SK-N-SH (cell line): ENCODE measurements at regions not wholly inside any gene's neighbourhood (a gene's known extent, or its start where the extent isn't known, plus 50 kb on each side); places are given as distances from the start of the nearest gene placed in this dataset.

Source experiments
- CTCF ChIA-PET: fragments of 300-600, 350-600 bp; formaldehyde crosslinking; extraction: SDS; loops from one replicate; lab custom pipeline; 2021; lab: Yijun Ruan, JAX
- POLR2A ChIA-PET: fragments of 350-600 bp; sonication (Branson Sonifier 250); formaldehyde crosslinking; extraction: SDS; loops from one replicate; lab custom pipeline; 2020; ENCODE audit warnings: antibody characterized with exemption, inconsistent platforms; lab: Yijun Ruan, JAX
- DNase-seq: peaks from one replicate; pipeline ENCODE4 v3.0.0; 2012
- H2AFZ ChIP-seq: fragments of 200-600 bp; sonication (generic); 2 replicates; pipeline ENCODE4 v1.8.1; 2016; ENCODE audit warnings: antibody characterized with exemption, mild to moderate bottlenecking, low read depth
- H3F3A ChIP-seq: fragments of 200-600 bp; sonication (generic); replicated peaks from 2 replicates; pipeline ENCODE3; 2016; ENCODE audit warnings: antibody characterized with exemption, mild to moderate bottlenecking; ENCODE audit not compliant: insufficient read depth
- H3K27ac ChIP-seq, 2 experiments: fragments of 200-500 bp in 1 of 2; fragments of 200-600 bp in 1 of 2; sonication (Bioruptor generic) in 1 of 2; sonication (generic), shearing (Covaris generic) in 1 of 2; 2 replicates each; pipeline versions ENCODE4 v1.5.1 to v1.6.1; 2014 to 2016; ENCODE audit warnings: low read depth in 2 of 2, inconsistent platforms in 1 of 2, low read length in 1 of 2, mild to moderate bottlenecking in 1 of 2, mixed read lengths in 1 of 2
- H3K27me3 ChIP-seq: fragments of 200-600 bp; sonication (generic), shearing (Covaris generic); 2 replicates; pipeline ENCODE4 v1.6.1; 2016; ENCODE audit warnings: mixed run types; ENCODE audit not compliant: insufficient read depth
- H3K36me3 ChIP-seq, 2 experiments: fragments of 200-500 bp in 1 of 2; fragments of 200-600 bp in 1 of 2; sonication (Bioruptor generic) in 1 of 2; sonication (generic) in 1 of 2; replicated peaks in 1 of 2; 2 replicates each; pipeline versions ENCODE3 to v1.5.1; 2014 to 2016; ENCODE audit warnings: low read length in 1 of 2, mild to moderate bottlenecking in 1 of 2; ENCODE audit not compliant: insufficient read depth in 2 of 2, control insufficient read depth in 1 of 2
- H3K4me1 ChIP-seq, 2 experiments: fragments of 200-500 bp in 1 of 2; fragments of 200-600 bp in 1 of 2; sonication (Bioruptor generic) in 1 of 2; sonication (generic), shearing (Covaris generic) in 1 of 2; 2 replicates each; pipeline versions ENCODE4 v1.5.1 to v1.6.1; 2014 to 2016; ENCODE audit warnings: low read depth in 1 of 2, low read length in 1 of 2, mixed run types in 1 of 2; ENCODE audit not compliant: insufficient read depth in 2 of 2, control insufficient read depth in 1 of 2
- H3K4me2 ChIP-seq: fragments of 200-600 bp; sonication (generic), shearing (Covaris generic); 2 replicates; pipeline ENCODE4 v1.6.1; 2017; ENCODE audit warnings: mixed run types
- H3K4me3 ChIP-seq, 2 experiments: fragments of 200-500 bp in 1 of 2; fragments of 200-600 bp in 1 of 2; sonication (Bioruptor generic) in 1 of 2; sonication (generic), shearing (Covaris generic) in 1 of 2; 2 replicates each; pipeline versions ENCODE4 v1.5.1 to v1.8.1; 2014 to 2016; ENCODE audit warnings: low read depth in 2 of 2, inconsistent platforms in 1 of 2, low read length in 1 of 2, mild to moderate bottlenecking in 1 of 2, mixed read lengths in 1 of 2, moderate library complexity in 1 of 2
- H3K79me2 ChIP-seq: fragments of 200-600 bp; sonication (generic); 2 replicates; pipeline ENCODE4 v1.8.1; 2017; ENCODE audit warnings: mild to moderate bottlenecking; ENCODE audit not compliant: insufficient read depth
- H3K9ac ChIP-seq: fragments of 200-600 bp; sonication (generic); 2 replicates; pipeline ENCODE4 v1.6.1; 2017; ENCODE audit warnings: mixed run types
- H3K9me2 ChIP-seq: fragments of 200-600 bp; sonication (generic); 2 replicates; pipeline ENCODE4 v1.6.1; 2017; ENCODE audit warnings: mixed run types
- H3K9me3 ChIP-seq: fragments of 200-600 bp; sonication (generic); 2 replicates; pipeline ENCODE4 v1.6.1; 2017; ENCODE audit warnings: mixed run types, mild to moderate bottlenecking, moderate library complexity
- H4K20me1 ChIP-seq: fragments of 200-600 bp; sonication (generic); 2 replicates; pipeline ENCODE4 v1.6.1; 2017; ENCODE audit warnings: mild to moderate bottlenecking, mixed run types; ENCODE audit not compliant: insufficient read depth
- CHD2 ChIP-seq: fragments of 150-350 bp; IDR thresholded peaks from 2 replicates; pipeline ENCODE4 v1.6.1; 2018; ENCODE audit warnings: low read length; ENCODE audit not compliant: partially characterized antibody
- CTCF ChIP-seq: fragments of 200-600 bp; sonication (generic); IDR thresholded peaks from 2 replicates; pipeline ENCODE4 v1.6.1; 2017; ENCODE audit warnings: antibody characterized with exemption, mild to moderate bottlenecking, moderate library complexity
- ELF1 ChIP-seq: IDR thresholded peaks from 2 replicates; pipeline ENCODE4 v1.4.0; 2012
- EP300 ChIP-seq, 2 experiments: IDR thresholded peaks; 2 replicates each; pipeline versions ENCODE4 v1.4.0 to v1.6.1; 2012; ENCODE audit warnings: borderline replicate concordance in 1 of 2, low read depth in 1 of 2, low read length in 1 of 2
- FOSL2 ChIP-seq: IDR thresholded peaks from 2 replicates; pipeline ENCODE4 v1.4.0; 2012; ENCODE audit warnings: low read depth, mild to moderate bottlenecking, moderate library complexity, borderline replicate concordance
- FOXJ3 ChIP-seq: sonication (generic); formaldehyde crosslinking; IDR thresholded peaks from 2 replicates; pipeline ENCODE4 v1.5.1; 2020; ENCODE audit warnings: mild to moderate bottlenecking, missing genetic modification reagents
- FOXM1 ChIP-seq: IDR thresholded peaks from 2 replicates; pipeline ENCODE4 v1.4.0; 2012; ENCODE audit warnings: low read depth, mild to moderate bottlenecking
- GABPA ChIP-seq: IDR thresholded peaks from 2 replicates; pipeline ENCODE4 v1.4.0; 2012; ENCODE audit warnings: low read depth, mild to moderate bottlenecking
- JUND ChIP-seq: IDR thresholded peaks from 2 replicates; pipeline ENCODE4 v1.4.0; 2012
- MEF2A ChIP-seq: IDR thresholded peaks from 2 replicates; pipeline ENCODE4 v1.4.0; 2012; ENCODE audit warnings: low read depth, borderline replicate concordance
- MXI1 ChIP-seq: IDR thresholded peaks from 2 replicates; pipeline ENCODE4 v1.6.1; 2012; ENCODE audit warnings: mild to moderate bottlenecking, low read depth, low read length, improper control_type of control experiment
- NFIC ChIP-seq: IDR thresholded peaks from 2 replicates; pipeline ENCODE4 v1.4.0; 2012; ENCODE audit warnings: borderline replicate concordance
- NRF1 ChIP-seq: IDR thresholded peaks from 2 replicates; pipeline ENCODE4 v1.6.1; 2012; ENCODE audit warnings: low read depth, mild to moderate bottlenecking, low read length
- PBX3 ChIP-seq: IDR thresholded peaks from 2 replicates; pipeline ENCODE4; 2012
- POLR2AphosphoS5 ChIP-seq: IDR thresholded peaks from 2 replicates; pipeline ENCODE4 v1.6.1; 2012; ENCODE audit warnings: low read depth, low read length
- RAD21 ChIP-seq: IDR thresholded peaks from 2 replicates; pipeline ENCODE4 v1.6.1; 2012; ENCODE audit warnings: mild to moderate bottlenecking, low read length
- RFX5 ChIP-seq: IDR thresholded peaks from 2 replicates; pipeline ENCODE4 v1.6.1; 2012; ENCODE audit warnings: mild to moderate bottlenecking, improper control_type of control experiment, low read length
- RXRA ChIP-seq: IDR thresholded peaks from 2 replicates; pipeline ENCODE4 v1.4.0; 2012; ENCODE audit warnings: low read depth, mild to moderate bottlenecking, borderline replicate concordance
- SMC3 ChIP-seq: IDR thresholded peaks from 2 replicates; pipeline ENCODE4 v1.6.1; 2012; ENCODE audit warnings: low read depth, low read length, improper control_type of control experiment
- TAF1 ChIP-seq: IDR thresholded peaks from 2 replicates; pipeline ENCODE4 v1.6.1; 2012; ENCODE audit warnings: low read depth, mild to moderate bottlenecking, low read length, moderate library complexity, borderline replicate concordance
- TCF12 ChIP-seq: IDR thresholded peaks from 2 replicates; pipeline ENCODE4 v1.4.0; 2012
- YY1 ChIP-seq: IDR thresholded peaks from 2 replicates; pipeline ENCODE4 v1.4.0; 2012; ENCODE audit warnings: low read depth, mild to moderate bottlenecking
- WGBS: methylation state at CpG from one replicate; pipeline ENCODE4 v1.1.6; 2017; ENCODE audit warnings: low lambda C conversion rate; 5-methylcytosine and 5-hydroxymethylcytosine counted together
- TF ChIP-seq, protein P1 (sequence below): IDR thresholded peaks from 2 replicates; pipeline ENCODE4 v1.4.0; 2012; ENCODE audit warnings: low read depth, borderline replicate concordance
- TF ChIP-seq, protein P2 (sequence below): fragments of 150-350 bp; IDR thresholded peaks from 2 replicates; pipeline ENCODE4 v1.6.1; 2016; ENCODE audit warnings: mild to moderate bottlenecking, low read depth, low read length

DNA sequence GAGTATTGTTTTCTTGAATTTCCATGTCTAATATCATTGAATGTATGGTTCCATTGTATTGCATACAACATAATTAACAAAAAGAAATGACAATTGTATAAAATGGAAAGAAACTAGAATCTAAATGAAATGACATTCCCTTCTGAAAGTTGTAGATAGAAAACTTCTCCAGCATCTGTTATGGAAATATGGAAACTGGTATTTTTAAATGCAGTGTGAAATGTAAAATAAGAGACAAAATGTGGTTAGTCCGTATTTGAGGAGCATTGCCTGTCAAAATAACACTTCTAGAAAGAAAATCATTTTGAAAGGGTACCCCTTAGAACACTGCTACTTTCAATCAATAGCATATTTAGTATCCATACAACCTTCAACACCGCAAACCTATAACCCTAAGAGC lies 286.3 kb upstream of the CELF2 start:
- H3K4me1 ChIP-seq: no peaks in the 10 kb centered on the region
- TF ChIP-seq SMC3: no peak
- TF ChIP-seq, protein P1, sequence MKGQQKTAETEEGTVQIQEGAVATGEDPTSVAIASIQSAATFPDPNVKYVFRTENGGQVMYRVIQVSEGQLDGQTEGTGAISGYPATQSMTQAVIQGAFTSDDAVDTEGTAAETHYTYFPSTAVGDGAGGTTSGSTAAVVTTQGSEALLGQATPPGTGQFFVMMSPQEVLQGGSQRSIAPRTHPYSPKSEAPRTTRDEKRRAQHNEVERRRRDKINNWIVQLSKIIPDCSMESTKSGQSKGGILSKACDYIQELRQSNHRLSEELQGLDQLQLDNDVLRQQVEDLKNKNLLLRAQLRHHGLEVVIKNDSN: no peak
- no peak for TF ChIP-seq GABPA
- no peak for TF ChIP-seq NRF1
- TF ChIP-seq MEF2A: no peak
- TF ChIP-seq FOXJ3 (CRISPR knock-in tag): no peak
- TF ChIP-seq CHD2: no peak
- H3K79me2 ChIP-seq: no peaks in the 10 kb centered on the region
- ChIA-PET POLR2A (no interaction called here), CTCF (no interaction called here)
- H4K20me1 ChIP-seq: no peaks in the 10 kb centered on the region
- no peak overlapping the region for H3K4me3 ChIP-seq
- H3K9me2 ChIP-seq: no peaks in the 10 kb centered on the region
- H3F3A ChIP-seq: no peaks in the 10 kb centered on the region
- no peaks in the 10 kb centered on the region for H3K9me3 ChIP-seq
- H3K36me3 ChIP-seq: no peaks in the 10 kb centered on the region
- H3K27ac ChIP-seq: no peak overlapping the region
- no peak overlapping the region for H3K4me2 ChIP-seq
- DNase-seq: no peak
- H2AFZ ChIP-seq: no peak overlapping the region
- 46% methylated on average over 2 of the region's 2 CpGs for WGBS
- no peak overlapping the region for H3K9ac ChIP-seq
- H3K27me3 ChIP-seq: no peaks in the 10 kb centered on the region

DNA sequence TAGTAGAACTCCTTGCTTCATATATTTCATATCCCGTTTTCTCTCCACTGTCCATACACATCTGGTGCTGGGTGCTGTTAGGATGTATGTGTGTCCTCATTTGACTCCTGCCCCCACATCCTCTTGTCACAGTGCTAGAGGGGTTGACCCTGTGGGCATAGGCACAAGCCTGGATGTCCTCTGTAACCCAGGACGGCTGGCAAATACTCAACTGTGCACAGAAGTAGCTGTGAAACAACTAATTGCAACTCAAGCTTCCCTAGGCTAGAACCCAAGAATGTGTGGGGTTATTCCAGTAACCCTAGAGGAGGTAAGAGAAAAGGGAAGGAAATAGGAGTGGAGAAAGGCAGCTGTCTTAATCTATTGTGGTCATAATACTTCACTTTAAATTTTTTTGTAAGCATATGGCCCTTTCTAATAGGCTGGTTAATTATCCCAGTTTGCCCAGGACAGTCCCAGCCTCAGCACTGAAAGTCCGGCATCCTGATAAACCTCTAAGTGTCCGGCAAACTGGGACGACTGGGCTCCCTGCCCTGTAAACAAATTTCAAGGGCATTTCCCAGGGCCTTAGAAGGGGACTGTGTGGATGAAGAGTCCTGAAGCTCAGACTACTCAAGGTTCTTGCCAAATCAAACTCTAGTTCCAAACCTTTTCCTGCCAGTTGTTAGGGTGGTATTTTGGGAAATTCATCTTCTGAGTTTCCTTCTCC lies 283.2 kb upstream of the CELF2 start:
- no peaks in the 10 kb centered on the region for H3K4me1 ChIP-seq
- no peaks in the 10 kb centered on the region for H3K9me3 ChIP-seq
- TF ChIP-seq FOSL2 (no peak), RXRA (no peak), POLR2AphosphoS5 (no peak), NFIC (no peak), PBX3 (no peak), RAD21 (no peak), ELF1 (no peak), FOXM1 (no peak), TCF12 (no peak), TAF1 (no peak), NRF1 (no peak), RFX5 (no peak), EP300 (IDR thresholded peaks at IDR 0.05; ENCODE audit: borderline replicate concordance in 1 of 2, low read depth in 1 of 2, low read length in 1 of 2) (no peak), CTCF (no peak), JUND (no peak), YY1 (no peak), MXI1 (no peak)
- TF ChIP-seq, protein P2, sequence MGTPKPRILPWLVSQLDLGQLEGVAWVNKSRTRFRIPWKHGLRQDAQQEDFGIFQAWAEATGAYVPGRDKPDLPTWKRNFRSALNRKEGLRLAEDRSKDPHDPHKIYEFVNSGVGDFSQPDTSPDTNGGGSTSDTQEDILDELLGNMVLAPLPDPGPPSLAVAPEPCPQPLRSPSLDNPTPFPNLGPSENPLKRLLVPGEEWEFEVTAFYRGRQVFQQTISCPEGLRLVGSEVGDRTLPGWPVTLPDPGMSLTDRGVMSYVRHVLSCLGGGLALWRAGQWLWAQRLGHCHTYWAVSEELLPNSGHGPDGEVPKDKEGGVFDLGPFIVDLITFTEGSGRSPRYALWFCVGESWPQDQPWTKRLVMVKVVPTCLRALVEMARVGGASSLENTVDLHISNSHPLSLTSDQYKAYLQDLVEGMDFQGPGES: no peak
- no peak overlapping the region for H2AFZ ChIP-seq
- POLR2A ChIA-PET: no interaction called here
- no peaks in the 10 kb centered on the region for H4K20me1 ChIP-seq
- WGBS: 16% methylated on average over 2 of the region's 5 CpGs
- H3K9ac ChIP-seq: no peak overlapping the region
- no peaks in the 10 kb centered on the region for H3K9me2 ChIP-seq
- H3K27me3 ChIP-seq: no peaks in the 10 kb centered on the region
- CTCF ChIA-PET: no interaction called here
- DNase-seq: no peak
- H3K36me3 ChIP-seq: no peaks in the 10 kb centered on the region
- H3K4me3 ChIP-seq: no peak overlapping the region
- H3K4me2 ChIP-seq: no peak overlapping the region
- no peaks in the 10 kb centered on the region for H3F3A ChIP-seq
- no peak overlapping the region for H3K27ac ChIP-seq
- H3K79me2 ChIP-seq: no peaks in the 10 kb centered on the region
